PC-3 (cell line): ENCODE measurements at regions not wholly inside any gene's neighbourhood (a gene's known extent, or its start where the extent isn't known, plus 50 kb on each side); places are given as distances from the start of the nearest gene placed in this dataset.

ENCODE experiments used
- ATAC-seq: fragments of 200-7000 bp; cut with Tn5 transposase; 2 replicates; pipeline ENCODE4 v1.9.1; 2020; ENCODE audit warnings: mild to moderate bottlenecking, moderate library complexity
- BruUV-seq: library from RNA; stranded (reverse); fragments of 400-500 nt; replicated peaks from 2 replicates; lab custom pipeline; 2021; lab: Mats Ljungman, UMichigan
- CTCF ChIA-PET: fragments of 300-600 bp; sonication (Branson Sonifier 250); formaldehyde crosslinking; loops from one replicate; lab custom pipeline; 2022; ENCODE audit warnings: antibody characterized with exemption; lab: Charles Lee
- POLR2A ChIA-PET: fragments of 300-600 bp; sonication (Branson Sonifier 250); formaldehyde crosslinking; loops from one replicate; lab custom pipeline; 2022; ENCODE audit warnings: antibody characterized with exemption; ENCODE audit not compliant: unreplicated experiment; lab: Charles Lee
- DNase-seq: peaks from one replicate; pipeline ENCODE4 v3.0.0-alpha.2; 2015
- H2AFZ ChIP-seq: fragments of 300-600 bp; sonication (generic); 2 replicates; pipeline ENCODE4 v1.6.0; 2016; ENCODE audit warnings: antibody characterized with exemption, low read length
- H3F3A ChIP-seq: fragments of 300-600 bp; sonication (generic); one replicate; pipeline ENCODE4 v1.6.0; 2017; ENCODE audit warnings: antibody characterized with exemption, low read length, control low read depth, mild to moderate bottlenecking; ENCODE audit not compliant: unreplicated experiment
- H3K27ac ChIP-seq: fragments of 300-600 bp; sonication (generic); 2 replicates; pipeline ENCODE4 v1.5.1; 2016; ENCODE audit warnings: mild to moderate bottlenecking, low read length
- H3K27me3 ChIP-seq: fragments of 300-600 bp; sonication (generic); 2 replicates; pipeline ENCODE4 v1.6.1; 2016; ENCODE audit warnings: low read length, mixed read lengths
- H3K36me3 ChIP-seq: fragments of 300-600 bp; sonication (generic); 2 replicates; pipeline ENCODE4 v1.6.1; 2016; ENCODE audit warnings: low read depth, mixed run types, low read length, mixed read lengths
- H3K4me1 ChIP-seq: fragments of 300-600 bp; sonication (generic); 2 replicates; pipeline ENCODE4 v1.5.1; 2016; ENCODE audit warnings: low read length; ENCODE audit not compliant: insufficient read depth
- H3K4me2 ChIP-seq: fragments of 300-600 bp; sonication (generic); 2 replicates; pipeline ENCODE4 v1.6.0; 2016; ENCODE audit warnings: low read length
- H3K4me3 ChIP-seq: fragments of 300-600 bp; sonication (generic); 2 replicates; pipeline ENCODE4 v1.5.1; 2016; ENCODE audit warnings: mild to moderate bottlenecking, low read length, mixed read lengths
- H3K79me2 ChIP-seq: fragments of 300-600 bp; sonication (generic); 2 replicates; pipeline ENCODE4 v1.6.1; 2017; ENCODE audit warnings: low read length, mixed read lengths
- H3K9ac ChIP-seq: fragments of 300-600 bp; sonication (generic); 2 replicates; pipeline ENCODE4 v1.6.0; 2016; ENCODE audit warnings: mild to moderate bottlenecking, low read length
- H3K9me2 ChIP-seq: fragments of 300-600 bp; sonication (generic); replicated peaks from 2 replicates; pipeline ENCODE4 v1.6.1; 2016; ENCODE audit warnings: mixed run types, low read length, mixed read lengths
- H3K9me3 ChIP-seq: fragments of 300-600 bp; sonication (generic); 2 replicates; pipeline ENCODE4 v1.6.1; 2016; ENCODE audit warnings: low read length, mixed read lengths
- H4K20me1 ChIP-seq: fragments of 300-600 bp; sonication (generic); 2 replicates; pipeline ENCODE4 v1.6.1; 2016; ENCODE audit warnings: low read length, mixed read lengths
- EZH2 ChIP-seq: fragments of 300-600 bp; sonication (generic); IDR thresholded peaks from one replicate; pipeline ENCODE4 v1.6.1; 2017; ENCODE audit warnings: antibody characterized with exemption, mild to moderate bottlenecking, low read length; ENCODE audit not compliant: unreplicated experiment
- EZH2phosphoT487 ChIP-seq: fragments of 300-600 bp; sonication (generic); IDR thresholded peaks from 2 replicates; pipeline ENCODE4 v1.6.1; 2018; ENCODE audit warnings: mild to moderate bottlenecking, antibody characterized with exemption, low read length, borderline replicate concordance
- intact Hi-C: fragments of 100-400 bp; cut with micrococcal nuclease; formaldehyde crosslinking; loops from 2 replicates; pipeline ENCODE4 v1.9.0; 2023
- TF ChIP-seq, protein P1 (sequence below): fragments of 300-600 bp; sonication (generic); conservative IDR thresholded peaks from 2 replicates; pipeline ENCODE4 v1.5.1; 2017; ENCODE audit warnings: antibody characterized with exemption, low read depth, mild to moderate bottlenecking, low read length

DNA sequence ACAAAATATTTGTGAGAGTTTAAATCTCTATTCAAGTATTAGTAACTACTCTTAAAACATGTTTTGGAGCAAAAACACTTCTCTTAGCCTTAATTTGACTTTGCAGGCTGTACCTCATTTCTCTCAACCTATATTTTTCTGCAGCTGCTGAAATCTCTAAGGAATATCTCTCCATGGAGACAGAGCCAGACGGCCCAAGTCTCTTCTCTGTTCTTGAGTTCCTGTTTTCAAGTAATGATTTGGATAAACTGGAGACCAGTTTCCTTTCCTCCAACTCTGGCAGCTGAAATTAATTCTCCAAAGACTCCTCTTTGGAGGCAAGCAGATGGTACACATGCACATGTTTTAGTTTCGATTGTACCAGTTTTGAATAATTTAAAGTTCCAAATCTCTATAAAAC, 659.7 kb upstream of the NEGR1 start:
- CTCF ChIA-PET = no interaction called here
- Histone ChIP-seq H3K4me3 (no peak overlapping the region), H3K4me2 (no peak overlapping the region), H3K36me3 (no peaks in the 10 kb centered on the region), H3K27ac (no peak overlapping the region), H3K27me3 (no peaks in the 10 kb centered on the region), H2AFZ (no peak overlapping the region), H3K79me2 (no peaks in the 10 kb centered on the region), H3K9me2 (no peaks in the 10 kb centered on the region), H3K9ac (no peak overlapping the region), H4K20me1 (no peaks in the 10 kb centered on the region), H3K4me1 (peaks cover 45% of the 10 kb centered on the region), H3K9me3 (no peaks in the 10 kb centered on the region), H3F3A (no peaks in the 10 kb centered on the region)
- POLR2A ChIA-PET = no interaction called here
- no peak for ATAC-seq
- BruUV-seq = no TSS peak
- intact Hi-C loops = loop anchor here (2.0 kb wide), 1 partner anchor 29 kb away; no protein-coding TSS in a partner anchor
- TF ChIP-seq, protein P1, sequence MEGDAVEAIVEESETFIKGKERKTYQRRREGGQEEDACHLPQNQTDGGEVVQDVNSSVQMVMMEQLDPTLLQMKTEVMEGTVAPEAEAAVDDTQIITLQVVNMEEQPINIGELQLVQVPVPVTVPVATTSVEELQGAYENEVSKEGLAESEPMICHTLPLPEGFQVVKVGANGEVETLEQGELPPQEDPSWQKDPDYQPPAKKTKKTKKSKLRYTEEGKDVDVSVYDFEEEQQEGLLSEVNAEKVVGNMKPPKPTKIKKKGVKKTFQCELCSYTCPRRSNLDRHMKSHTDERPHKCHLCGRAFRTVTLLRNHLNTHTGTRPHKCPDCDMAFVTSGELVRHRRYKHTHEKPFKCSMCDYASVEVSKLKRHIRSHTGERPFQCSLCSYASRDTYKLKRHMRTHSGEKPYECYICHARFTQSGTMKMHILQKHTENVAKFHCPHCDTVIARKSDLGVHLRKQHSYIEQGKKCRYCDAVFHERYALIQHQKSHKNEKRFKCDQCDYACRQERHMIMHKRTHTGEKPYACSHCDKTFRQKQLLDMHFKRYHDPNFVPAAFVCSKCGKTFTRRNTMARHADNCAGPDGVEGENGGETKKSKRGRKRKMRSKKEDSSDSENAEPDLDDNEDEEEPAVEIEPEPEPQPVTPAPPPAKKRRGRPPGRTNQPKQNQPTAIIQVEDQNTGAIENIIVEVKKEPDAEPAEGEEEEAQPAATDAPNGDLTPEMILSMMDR = no peak
- no peak for TF ChIP-seq EZH2phosphoT487
- TF ChIP-seq EZH2 = no peak
- DNase-seq = no peak

DNA sequence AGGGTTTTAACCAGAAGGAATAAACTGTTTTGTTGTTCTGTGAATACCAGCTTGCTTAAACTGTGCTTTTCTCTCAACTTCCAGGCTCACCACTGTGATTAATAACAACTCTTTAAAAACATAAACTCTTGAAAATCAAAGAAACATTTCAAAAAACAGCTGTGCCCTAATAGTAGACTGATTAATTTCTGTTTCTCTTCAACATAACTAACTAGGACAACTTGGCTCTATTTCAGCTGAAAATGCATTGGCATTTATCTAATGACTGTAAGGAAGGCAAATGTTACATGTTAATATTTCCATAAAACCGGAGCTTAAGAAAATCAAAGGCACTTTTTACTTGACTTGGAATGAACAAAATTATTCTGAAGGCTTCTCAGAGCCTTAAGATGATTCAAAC, 656.1 kb upstream of the NEGR1 start:
- H3F3A ChIP-seq = no peaks in the 10 kb centered on the region
- H3K27ac ChIP-seq = no peak overlapping the region
- H2AFZ ChIP-seq = no peak overlapping the region
- TF ChIP-seq, protein P1 = no peak
- TF ChIP-seq EZH2 (no peak), EZH2phosphoT487 (no peak)
- ATAC-seq = no peak
- H3K36me3 ChIP-seq = no peaks in the 10 kb centered on the region
- H3K9ac ChIP-seq = no peak overlapping the region
- no peak for DNase-seq
- POLR2A ChIA-PET = interaction anchor here (0.6 kb wide), 1 partner anchor 1697 kb away, joined by 3 read pairs; no protein-coding TSS in a partner anchor
- H3K9me3 ChIP-seq = no peaks in the 10 kb centered on the region
- CTCF ChIA-PET = no interaction called here
- no TSS peak for BruUV-seq
- H3K27me3 ChIP-seq = no peaks in the 10 kb centered on the region
- intact Hi-C loops = no loop called here
- H3K9me2 ChIP-seq = no peaks in the 10 kb centered on the region
- peaks cover 40% of the 10 kb centered on the region for H3K4me1 ChIP-seq
- H3K4me3 ChIP-seq = no peak overlapping the region
- H3K79me2 ChIP-seq = no peaks in the 10 kb centered on the region
- H4K20me1 ChIP-seq = no peaks in the 10 kb centered on the region
- no peak overlapping the region for H3K4me2 ChIP-seq

DNA sequence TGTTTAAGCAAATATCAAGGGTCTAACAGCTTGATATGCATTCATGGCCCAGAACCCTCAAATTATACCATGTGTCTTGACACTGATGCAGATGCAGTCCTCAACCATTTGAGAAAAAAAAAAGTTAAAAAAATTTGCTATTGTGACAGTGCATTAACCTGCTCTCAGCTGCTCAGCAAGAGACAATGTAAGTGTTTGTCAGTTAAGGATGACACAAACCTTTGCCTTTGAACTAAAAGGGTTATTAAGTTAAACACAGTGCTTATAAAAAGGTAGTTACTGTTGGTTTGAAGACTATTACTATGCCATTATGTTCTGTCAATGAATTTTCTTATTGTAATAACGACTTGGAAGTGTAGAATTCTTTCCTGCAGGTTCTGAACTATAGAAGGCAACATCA, 655.6 kb upstream of the NEGR1 start:
- ChIA-PET POLR2A (interaction anchor here (0.6 kb wide), 1 partner anchor 1696 kb away, joined by 3 read pairs; no protein-coding TSS in a partner anchor), CTCF (no interaction called here)
- Histone ChIP-seq H3K27me3 (no peaks in the 10 kb centered on the region), H3F3A (no peaks in the 10 kb centered on the region), H3K4me1 (peaks cover 40% of the 10 kb centered on the region), H2AFZ (no peak overlapping the region), H3K4me2 (no peak overlapping the region), H3K9me3 (no peaks in the 10 kb centered on the region), H3K27ac (no peak overlapping the region), H4K20me1 (no peaks in the 10 kb centered on the region), H3K36me3 (no peaks in the 10 kb centered on the region), H3K4me3 (no peak overlapping the region), H3K9ac (no peak overlapping the region), H3K79me2 (no peaks in the 10 kb centered on the region), H3K9me2 (no peaks in the 10 kb centered on the region)
- BruUV-seq = no TSS peak
- no peak for DNase-seq
- TF ChIP-seq, protein P1 = no peak
- TF ChIP-seq EZH2phosphoT487 = no peak
- TF ChIP-seq EZH2 = no peak
- no peak for ATAC-seq
- intact Hi-C loops = no loop called here
